Caco-2 (cell line): ENCODE measurements at regions not wholly inside any gene's neighbourhood (a gene's known extent, or its start where the extent isn't known, plus 50 kb on each side); places are given as distances from the start of the nearest gene placed in this dataset.

Source experiments
- BruUV-seq: library from RNA; stranded (reverse); fragments of 400-500 nt; replicated peaks from 2 replicates; lab custom pipeline; 2021; lab: Mats Ljungman, UMichigan
- CTCF ChIA-PET: fragments of 300-600 bp; sonication (Branson Sonifier 250); formaldehyde crosslinking; loops from one replicate; lab custom pipeline; 2022; ENCODE audit warnings: antibody characterized with exemption; lab: Charles Lee
- POLR2A ChIA-PET: fragments of 300-600 bp; sonication (Branson Sonifier 250); formaldehyde crosslinking; loops from one replicate; lab custom pipeline; 2022; ENCODE audit warnings: antibody characterized with exemption; lab: Charles Lee
- DNase-seq, 2 experiments: peaks; one replicate each; pipeline versions ENCODE4 v3.0.0 to v3.0.0-alpha.2; 2020 to 2022
- H3K27me3 ChIP-seq: replicated peaks from 2 replicates; pipeline ENCODE4 v1.6.0; 2011; ENCODE audit warnings: low read length; ENCODE audit not compliant: control insufficient read depth, insufficient read depth
- H3K36me3 ChIP-seq: 2 replicates; pipeline ENCODE4 v1.5.1; 2011; ENCODE audit warnings: low read length; ENCODE audit not compliant: control insufficient read depth, insufficient read depth
- H3K4me1 ChIP-seq: fragments of 250-450 bp; sonication (Bioruptor Pico); 2 replicates; pipeline ENCODE4 v1.5.1; 2020; ENCODE audit warnings: mild to moderate bottlenecking
- H3K4me3 ChIP-seq: 2 replicates; pipeline ENCODE4 v1.5.1; 2011; ENCODE audit warnings: low read depth, mild to moderate bottlenecking, control low read depth, low read length
- H3K9me3 ChIP-seq: fragments of 250-450 bp; sonication (Bioruptor Pico); 2 replicates; pipeline ENCODE4 v1.5.1; 2020; ENCODE audit warnings: mild to moderate bottlenecking, moderate library complexity
- H3K27ac Mint-ChIP-seq: one replicate; pipeline ENCODE4 v1.8.0; 2022; ENCODE audit warnings: mixed read lengths; ENCODE audit not compliant: unreplicated experiment
- H3K27me3 Mint-ChIP-seq: one replicate; pipeline ENCODE4 v1.8.0; 2022; ENCODE audit warnings: mixed read lengths; ENCODE audit not compliant: insufficient read depth, unreplicated experiment
- H3K36me3 Mint-ChIP-seq: one replicate; pipeline ENCODE4 v1.8.0; 2022; ENCODE audit warnings: mild to moderate bottlenecking, mixed read lengths; ENCODE audit not compliant: insufficient read depth, unreplicated experiment
- H3K4me1 Mint-ChIP-seq: one replicate; pipeline ENCODE4 v1.8.0; 2022; ENCODE audit warnings: low read depth, mixed read lengths; ENCODE audit not compliant: unreplicated experiment
- H3K4me3 Mint-ChIP-seq: one replicate; pipeline ENCODE4 v1.8.0; 2022; ENCODE audit warnings: mild to moderate bottlenecking, moderate library complexity, mixed read lengths; ENCODE audit not compliant: unreplicated experiment
- H3K9me3 Mint-ChIP-seq: one replicate; pipeline ENCODE4 v1.8.0; 2022; ENCODE audit warnings: mixed read lengths; ENCODE audit not compliant: unreplicated experiment
- intact Hi-C: fragments of 100-400 bp; cut with micrococcal nuclease; formaldehyde crosslinking; loops from one replicate; pipeline ENCODE4 v1.10.0; 2022; ENCODE audit not compliant: unreplicated experiment
- TF ChIP-seq, protein P1 (sequence below), 2 experiments: fragments of 200-600 bp in 1 of 2; IDR thresholded peaks; 1 replicate in 1 of 2; 2 replicates in 1 of 2; pipeline versions ENCODE4 v1.5.1 to v1.8.0; 2011 to 2022; ENCODE audit warnings: antibody characterized with exemption in 1 of 2, control low read depth in 1 of 2, inconsistent platforms in 1 of 2, low read depth in 1 of 2, low read length in 1 of 2, mild to moderate bottlenecking in 1 of 2, moderate library complexity in 1 of 2; ENCODE audit not compliant: insufficient read depth in 1 of 2, severe bottlenecking in 1 of 2, unreplicated experiment in 1 of 2

DNA sequence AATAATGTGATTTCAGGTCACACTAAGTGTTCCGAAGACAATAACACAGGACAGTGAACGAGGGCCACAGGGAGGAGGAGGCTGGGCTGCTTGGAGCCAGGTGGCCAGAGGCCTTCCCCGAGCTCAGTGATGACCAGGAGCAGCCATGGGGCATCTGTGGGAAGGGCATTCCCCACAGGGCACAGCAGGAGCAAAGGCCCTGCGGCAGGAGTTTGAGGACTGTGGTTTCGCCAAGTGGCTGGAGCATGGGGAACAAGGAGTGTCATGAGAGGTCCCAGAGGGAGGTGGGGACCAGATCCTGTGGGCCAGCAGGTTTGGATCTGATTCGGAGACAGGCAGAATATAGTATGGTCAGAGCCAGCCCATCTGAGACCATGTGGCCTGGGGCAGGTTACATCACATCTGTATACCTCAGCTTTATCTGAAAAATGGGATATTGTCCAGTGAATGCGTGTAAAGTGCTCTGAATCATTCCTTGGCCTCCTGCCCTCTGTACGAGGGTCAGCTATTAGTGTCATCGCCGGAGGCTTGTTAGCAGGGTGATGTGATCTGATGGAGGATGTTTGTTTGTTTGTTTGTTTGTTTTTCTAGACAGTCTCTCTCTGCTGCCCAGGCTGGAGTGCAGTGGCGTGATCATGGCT, 176.8 kb downstream of the KATNIP start:
- intact Hi-C loops, result no loop called here
- POLR2A ChIA-PET, result no interaction called here
- no peaks in the 10 kb centered on the region for H3K4me1 ChIP-seq
- H3K9me3 ChIP-seq, result no peaks in the 10 kb centered on the region
- H3K27me3 ChIP-seq, result no peaks in the 10 kb centered on the region
- CTCF ChIA-PET, result no interaction called here
- Mint-ChIP-seq H3K36me3 (peaks cover 5% of the 10 kb centered on the region), H3K9me3 (no peaks in the 10 kb centered on the region), H3K27ac (no peak overlapping the region), H3K4me3 (no peak overlapping the region), H3K27me3 (no peaks in the 10 kb centered on the region), H3K4me1 (peaks cover 7% of the 10 kb centered on the region)
- no peak for DNase-seq
- H3K4me3 ChIP-seq, result no peak overlapping the region
- no TSS peak for BruUV-seq
- no peaks in the 10 kb centered on the region for H3K36me3 ChIP-seq
- TF ChIP-seq, protein P1, sequence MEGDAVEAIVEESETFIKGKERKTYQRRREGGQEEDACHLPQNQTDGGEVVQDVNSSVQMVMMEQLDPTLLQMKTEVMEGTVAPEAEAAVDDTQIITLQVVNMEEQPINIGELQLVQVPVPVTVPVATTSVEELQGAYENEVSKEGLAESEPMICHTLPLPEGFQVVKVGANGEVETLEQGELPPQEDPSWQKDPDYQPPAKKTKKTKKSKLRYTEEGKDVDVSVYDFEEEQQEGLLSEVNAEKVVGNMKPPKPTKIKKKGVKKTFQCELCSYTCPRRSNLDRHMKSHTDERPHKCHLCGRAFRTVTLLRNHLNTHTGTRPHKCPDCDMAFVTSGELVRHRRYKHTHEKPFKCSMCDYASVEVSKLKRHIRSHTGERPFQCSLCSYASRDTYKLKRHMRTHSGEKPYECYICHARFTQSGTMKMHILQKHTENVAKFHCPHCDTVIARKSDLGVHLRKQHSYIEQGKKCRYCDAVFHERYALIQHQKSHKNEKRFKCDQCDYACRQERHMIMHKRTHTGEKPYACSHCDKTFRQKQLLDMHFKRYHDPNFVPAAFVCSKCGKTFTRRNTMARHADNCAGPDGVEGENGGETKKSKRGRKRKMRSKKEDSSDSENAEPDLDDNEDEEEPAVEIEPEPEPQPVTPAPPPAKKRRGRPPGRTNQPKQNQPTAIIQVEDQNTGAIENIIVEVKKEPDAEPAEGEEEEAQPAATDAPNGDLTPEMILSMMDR (IDR thresholded peaks at IDR 0.05; ENCODE audit: insufficient read depth in 1 of 2, low read depth in 1 of 2, low read length in 1 of 2, severe bottlenecking in 1 of 2, unreplicated experiment in 1 of 2), result no peak

DNA sequence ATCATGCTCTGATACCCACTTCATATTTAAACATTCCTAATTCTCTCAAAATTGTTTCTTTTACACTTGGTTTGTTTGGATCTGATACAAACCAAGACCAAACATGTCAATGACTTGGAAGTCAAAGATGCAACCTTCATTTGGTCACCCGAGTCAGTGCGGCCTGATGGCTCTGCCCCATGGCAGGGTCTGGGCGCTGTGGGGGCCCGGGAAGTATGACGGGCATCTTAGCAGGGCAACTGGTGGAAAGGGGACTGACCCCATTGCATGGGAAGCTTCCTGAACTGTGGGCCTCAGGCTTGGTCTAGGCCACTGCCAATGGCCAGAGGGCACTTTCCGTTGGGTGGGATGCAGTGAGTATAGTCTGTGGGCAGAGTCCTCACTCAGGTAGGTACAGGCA, 178.0 kb downstream of the KATNIP start:
- no peaks in the 10 kb centered on the region for H3K36me3 ChIP-seq
- intact Hi-C loops, result no loop called here
- no peaks in the 10 kb centered on the region for H3K9me3 ChIP-seq
- Mint-ChIP-seq H3K27me3 (no peaks in the 10 kb centered on the region), H3K4me3 (no peak overlapping the region), H3K4me1 (no peaks in the 10 kb centered on the region), H3K9me3 (no peaks in the 10 kb centered on the region), H3K36me3 (peaks cover 5% of the 10 kb centered on the region), H3K27ac (no peak overlapping the region)
- CTCF ChIA-PET, result no interaction called here
- POLR2A ChIA-PET, result no interaction called here
- no peak overlapping the region for H3K4me3 ChIP-seq
- H3K4me1 ChIP-seq, result no peaks in the 10 kb centered on the region
- BruUV-seq, result no TSS peak
- no peaks in the 10 kb centered on the region for H3K27me3 ChIP-seq
- DNase-seq, result no peak
- TF ChIP-seq, protein P1 (IDR thresholded peaks at IDR 0.05; ENCODE audit: insufficient read depth in 1 of 2, low read depth in 1 of 2, low read length in 1 of 2, severe bottlenecking in 1 of 2, unreplicated experiment in 1 of 2), result no peak

DNA sequence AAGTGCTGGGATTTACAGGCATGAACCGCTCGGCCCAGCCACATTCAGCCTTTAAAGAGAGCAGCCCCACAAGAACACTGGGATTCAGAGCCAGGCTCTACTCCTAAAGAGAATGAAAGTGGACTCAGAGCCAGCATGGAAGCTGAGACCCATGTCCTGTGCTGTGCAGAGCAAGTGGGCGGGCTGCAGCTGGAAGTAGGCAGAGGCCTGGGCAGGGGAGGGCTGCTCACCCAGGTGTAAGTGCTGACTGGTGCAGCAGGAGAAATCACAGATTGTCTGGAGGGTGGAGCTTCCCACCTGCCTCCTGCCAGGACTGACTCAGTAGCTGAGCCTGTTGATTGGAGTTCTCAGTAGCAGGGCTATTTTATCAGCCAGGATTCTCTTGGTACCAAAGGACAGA, 178.7 kb downstream of the KATNIP start:
- DNase-seq, result no peak
- CTCF ChIA-PET, result no interaction called here

More for the DNA sequence above, 178.7 kb downstream of the KATNIP start:
- no TSS peak for BruUV-seq
- POLR2A ChIA-PET, result no interaction called here
- H3K4me1 ChIP-seq, result no peaks in the 10 kb centered on the region
- peaks cover 5% of the 10 kb centered on the region for H3K36me3 Mint-ChIP-seq
- H3K27me3 ChIP-seq, result no peaks in the 10 kb centered on the region
- intact Hi-C loops, result no loop called here
- no peak overlapping the region for H3K4me3 Mint-ChIP-seq
- H3K9me3 ChIP-seq, result no peaks in the 10 kb centered on the region
- H3K4me1 Mint-ChIP-seq, result no peaks in the 10 kb centered on the region
- no peak overlapping the region for H3K4me3 ChIP-seq
- H3K27ac Mint-ChIP-seq, result no peak overlapping the region
- TF ChIP-seq, protein P1 (IDR thresholded peaks at IDR 0.05; ENCODE audit: insufficient read depth in 1 of 2, low read depth in 1 of 2, low read length in 1 of 2, severe bottlenecking in 1 of 2, unreplicated experiment in 1 of 2), result no peak
- H3K9me3 Mint-ChIP-seq, result no peaks in the 10 kb centered on the region
- H3K27me3 Mint-ChIP-seq, result no peaks in the 10 kb centered on the region
- H3K36me3 ChIP-seq, result no peaks in the 10 kb centered on the region
